Immature natural killer cell (primary cell): ENCODE measurements at regions not wholly inside any gene's neighbourhood (a gene's known extent, or its start where the extent isn't known, plus 50 kb on each side); places are given as distances from the start of the nearest gene placed in this dataset.
"Not testable (repeated sequence)": the region's sequence is repeated elsewhere in the genome, so short reads cannot be mapped to it uniquely, and the experiment has no call there.

Experiments
- DNase-seq, 3 donors: peaks; one replicate each; pipeline ENCODE4 v3.0.0; 2022; ENCODE audit warnings: mixed read lengths in 1 of 3
- H3K27ac Mint-ChIP-seq, 6 donors: one replicate each; pipeline ENCODE4 v1.8.0; 2020; ENCODE audit warnings: mixed read lengths in 6 of 6, mild to moderate bottlenecking in 5 of 6, inconsistent platforms in 4 of 6, moderate library complexity in 3 of 6
- H3K27me3 Mint-ChIP-seq, 3 donors: one replicate each; pipeline ENCODE4 v1.8.0; 2020 to 2021; ENCODE audit warnings: low read depth in 3 of 3, mild to moderate bottlenecking in 3 of 3, mixed read lengths in 3 of 3, moderate library complexity in 3 of 3, inconsistent platforms in 1 of 3
- H3K36me3 Mint-ChIP-seq, 3 donors: one replicate each; pipeline ENCODE4 v1.8.0; 2020; ENCODE audit warnings: mixed read lengths in 3 of 3, inconsistent platforms in 2 of 3, mild to moderate bottlenecking in 2 of 3
- H3K4me1 Mint-ChIP-seq, 2 donors: one replicate each; pipeline ENCODE4 v1.8.0; 2020; ENCODE audit warnings: inconsistent platforms in 2 of 2, mild to moderate bottlenecking in 2 of 2, mixed read lengths in 2 of 2, moderate library complexity in 1 of 2
- H3K4me3 Mint-ChIP-seq, 5 donors: one replicate each; pipeline ENCODE4 v1.8.0; 2020; ENCODE audit warnings: mild to moderate bottlenecking in 5 of 5, mixed read lengths in 5 of 5, inconsistent platforms in 3 of 5, moderate library complexity in 3 of 5
- H3K9me3 Mint-ChIP-seq, 6 donors: one replicate each; pipeline ENCODE4 v1.8.0; 2020; ENCODE audit warnings: mild to moderate bottlenecking in 6 of 6, mixed read lengths in 6 of 6, inconsistent platforms in 4 of 6, moderate library complexity in 3 of 6

DNA sequence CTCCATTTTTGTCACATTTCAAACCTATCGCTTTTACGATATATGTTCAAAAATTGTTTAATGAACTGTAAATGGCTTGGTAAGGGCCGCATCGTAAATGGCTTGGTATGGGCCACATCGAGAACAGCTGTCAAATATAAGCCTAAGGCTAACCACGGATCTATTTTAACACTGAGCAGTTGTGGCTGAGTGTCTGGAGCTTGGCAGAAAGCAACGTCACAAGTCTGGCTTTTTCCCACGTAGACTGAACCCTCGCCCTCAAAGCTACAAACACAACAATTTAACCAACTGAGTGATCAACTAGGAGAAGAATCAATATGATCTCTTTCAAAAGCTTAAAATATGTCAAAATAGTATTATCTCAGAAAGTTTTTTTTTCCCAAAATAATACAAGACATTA is 71.4 kb upstream of the PRSS16 start:
- peak overlapping the region; percentile 97 to 98 (median 98) for H3K4me3 Mint-ChIP-seq
- peak; percentile 49 to 51 (median 51) for DNase-seq
- H3K4me1 Mint-ChIP-seq = peaks cover 24 to 25% of the 10 kb centered on the region in 2 donors
- H3K27me3 Mint-ChIP-seq = peaks cover 26 to 40% (median 30%) of the 10 kb centered on the region in 3 donors
- H3K36me3 Mint-ChIP-seq = no peaks in the 10 kb centered on the region
- H3K27ac Mint-ChIP-seq = peak overlapping the region in 5 of 6 donors; percentile 45 to 99 (median 49)
- peaks cover 0 to 4% (median 0%) of the 10 kb centered on the region in 6 donors for H3K9me3 Mint-ChIP-seq

DNA sequence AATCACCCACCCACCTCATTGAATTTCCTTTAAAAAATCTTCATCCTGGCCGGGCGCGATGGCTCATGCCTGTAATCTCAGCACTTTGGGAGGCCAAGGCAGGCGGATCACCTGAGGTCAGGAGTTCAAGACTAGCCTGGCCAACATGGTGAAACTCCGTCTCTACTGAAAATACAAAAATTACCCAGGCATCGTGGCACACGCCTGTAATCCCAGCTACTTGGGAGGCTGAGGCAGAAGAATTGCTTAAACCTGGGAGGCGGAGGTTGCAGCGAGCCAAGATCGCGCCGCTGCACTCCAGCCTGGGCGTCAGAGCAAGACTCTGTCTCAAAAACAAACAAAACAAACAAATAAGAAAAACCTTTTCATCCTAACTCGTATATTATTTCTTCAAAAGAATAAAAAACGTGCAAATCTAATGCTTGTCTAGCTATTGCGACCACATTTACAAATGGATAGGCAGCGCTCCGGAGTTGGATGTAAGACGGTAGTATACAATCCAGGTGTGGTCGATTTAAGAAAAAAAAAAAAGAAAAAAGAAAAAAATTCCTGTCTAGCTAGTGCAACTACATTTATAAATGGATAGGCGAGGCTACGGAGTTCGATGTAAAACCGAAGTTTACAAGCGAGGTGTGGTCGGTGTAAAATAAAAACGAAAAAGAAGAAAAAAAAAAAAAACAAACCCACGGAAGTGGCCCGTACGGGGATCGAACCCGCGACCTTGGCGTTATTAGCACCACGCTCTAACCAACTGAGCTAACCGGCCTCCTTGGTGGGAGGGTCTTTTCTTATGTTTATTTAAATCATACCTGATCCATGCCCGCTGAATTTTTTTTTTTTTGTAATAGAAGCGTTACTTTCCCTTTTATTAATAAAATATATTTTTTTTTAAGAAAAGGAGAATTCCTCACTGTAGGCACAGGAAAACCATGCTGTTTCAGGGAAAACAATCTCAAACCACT is 70.7 kb upstream of the PRSS16 start:
- Mint-ChIP-seq H3K27ac (peak overlapping the region; percentile 86 to 99 (median 94)), H3K36me3 (no peaks in the 10 kb centered on the region), H3K27me3 (peaks cover 26 to 39% (median 30%) of the 10 kb centered on the region in 3 donors), H3K4me3 (peak overlapping the region; percentile 97 to 98 (median 98)), H3K4me1 (peaks cover 24 to 25% of the 10 kb centered on the region in 2 donors), H3K9me3 (peaks cover 0 to 4% (median 0%) of the 10 kb centered on the region in 6 donors)
- DNase-seq = peak; percentile 77 to 83 (median 81)

DNA sequence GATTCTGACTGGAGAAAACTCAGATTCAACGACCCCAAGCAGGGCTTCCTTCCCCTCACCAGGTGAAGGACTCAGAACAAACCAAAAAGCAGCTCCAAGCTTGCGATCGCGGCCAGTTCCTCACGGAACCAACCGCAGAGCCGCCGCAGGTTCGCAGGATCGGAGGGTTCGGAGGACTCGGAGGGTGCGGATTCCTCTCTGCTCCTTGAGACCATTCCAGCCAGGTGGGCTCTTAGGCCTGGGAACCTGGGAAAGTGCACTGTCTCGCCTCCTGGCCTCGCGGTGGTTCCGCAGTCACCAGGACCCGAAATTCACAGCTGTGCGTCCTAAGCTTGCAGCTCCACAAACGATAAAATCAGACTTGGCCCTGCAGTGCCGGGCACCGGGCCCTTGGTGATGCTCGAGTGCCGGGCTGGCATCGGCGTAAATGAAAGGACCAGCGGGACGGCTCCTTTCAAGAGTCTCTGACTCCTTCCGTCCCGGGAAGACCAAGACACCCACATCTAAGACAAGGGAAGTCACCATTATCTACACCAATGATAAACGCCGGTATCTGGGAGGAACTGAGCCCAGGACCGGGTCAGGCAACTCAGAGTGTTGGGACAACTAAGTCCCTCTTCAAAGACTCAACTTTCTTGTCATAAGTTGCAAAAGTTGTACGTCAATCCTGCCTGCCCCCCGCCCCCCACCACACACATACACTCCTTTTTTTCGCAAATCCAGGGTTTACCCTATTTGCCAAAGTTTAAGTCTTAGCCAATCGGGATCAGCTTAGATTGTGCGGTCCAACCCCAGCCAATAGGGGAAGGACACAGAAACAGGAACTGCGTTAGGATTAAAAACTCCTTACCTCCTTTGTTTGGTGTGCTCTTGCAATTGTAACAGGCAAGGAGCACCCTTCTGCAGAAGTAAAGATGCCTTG is 69.8 kb upstream of the PRSS16 start:
- Mint-ChIP-seq H3K9me3 (peaks cover 0 to 4% (median 0%) of the 10 kb centered on the region in 6 donors), H3K36me3 (no peaks in the 10 kb centered on the region), H3K27me3 (peaks cover 26 to 36% (median 30%) of the 10 kb centered on the region in 3 donors), H3K4me3 (peak overlapping the region; percentile 97 to 98 (median 98)), H3K4me1 (peaks cover 24 to 25% of the 10 kb centered on the region in 2 donors), H3K27ac (peak overlapping the region; percentile 86 to 99 (median 94))
- peak; percentile 73 to 77 (median 75) for DNase-seq

DNA sequence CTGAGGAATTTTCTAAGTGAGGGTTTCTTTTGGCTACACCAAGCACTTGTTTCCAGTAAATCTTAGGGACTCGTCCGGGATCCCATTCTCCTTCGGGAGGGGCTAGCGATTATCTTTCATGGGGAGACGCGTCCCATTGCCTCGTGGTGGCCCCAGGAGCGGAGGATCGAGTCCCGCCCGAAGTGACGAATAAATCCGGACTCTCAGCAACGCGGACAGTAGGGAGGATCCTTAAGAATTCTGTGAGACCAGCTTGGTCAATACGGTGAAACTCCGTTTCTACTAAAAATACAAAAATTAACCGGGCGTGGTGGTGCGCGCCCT is 69.1 kb upstream of the PRSS16 start:
- Mint-ChIP-seq H3K4me3 (peak overlapping the region; percentile 97 to 98 (median 98)), H3K4me1 (peaks cover 24 to 25% of the 10 kb centered on the region in 2 donors), H3K27me3 (peaks cover 26 to 34% (median 28%) of the 10 kb centered on the region in 3 donors), H3K36me3 (no peaks in the 10 kb centered on the region), H3K27ac (peak overlapping the region; percentile 86 to 99 (median 94)), H3K9me3 (peaks cover 0 to 4% (median 0%) of the 10 kb centered on the region in 6 donors)
- no peak for DNase-seq

DNA sequence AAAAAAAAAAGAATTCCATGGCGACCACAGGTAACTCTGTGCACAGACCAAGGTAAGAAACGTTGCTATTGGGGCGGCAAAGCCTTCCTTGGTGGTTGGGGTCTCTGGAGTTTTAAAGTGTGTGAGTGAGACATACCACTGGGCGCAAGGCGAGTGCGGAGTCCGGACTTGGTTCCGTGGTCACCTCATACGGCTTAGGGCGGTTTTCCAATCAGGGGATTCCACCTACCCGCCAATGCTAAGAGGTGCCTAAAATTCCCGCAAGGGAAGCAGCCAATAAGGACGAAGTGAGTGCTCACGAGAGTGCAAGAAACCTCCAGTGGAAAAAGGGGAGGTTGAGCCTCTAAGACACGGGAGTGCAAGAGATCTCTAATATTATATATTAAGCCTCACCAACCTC is 68.6 kb upstream of the PRSS16 start:
- peaks cover 24 to 25% of the 10 kb centered on the region in 2 donors for H3K4me1 Mint-ChIP-seq
- peaks cover 26 to 34% (median 28%) of the 10 kb centered on the region in 3 donors for H3K27me3 Mint-ChIP-seq
- peak overlapping the region; percentile 73 to 98 (median 98) for H3K4me3 Mint-ChIP-seq
- no peak for DNase-seq
- H3K9me3 Mint-ChIP-seq = peaks cover 0 to 4% (median 0%) of the 10 kb centered on the region in 6 donors
- H3K27ac Mint-ChIP-seq = peak overlapping the region in 1 of 6 donors; percentile 27
- H3K36me3 Mint-ChIP-seq = no peaks in the 10 kb centered on the region

DNA sequence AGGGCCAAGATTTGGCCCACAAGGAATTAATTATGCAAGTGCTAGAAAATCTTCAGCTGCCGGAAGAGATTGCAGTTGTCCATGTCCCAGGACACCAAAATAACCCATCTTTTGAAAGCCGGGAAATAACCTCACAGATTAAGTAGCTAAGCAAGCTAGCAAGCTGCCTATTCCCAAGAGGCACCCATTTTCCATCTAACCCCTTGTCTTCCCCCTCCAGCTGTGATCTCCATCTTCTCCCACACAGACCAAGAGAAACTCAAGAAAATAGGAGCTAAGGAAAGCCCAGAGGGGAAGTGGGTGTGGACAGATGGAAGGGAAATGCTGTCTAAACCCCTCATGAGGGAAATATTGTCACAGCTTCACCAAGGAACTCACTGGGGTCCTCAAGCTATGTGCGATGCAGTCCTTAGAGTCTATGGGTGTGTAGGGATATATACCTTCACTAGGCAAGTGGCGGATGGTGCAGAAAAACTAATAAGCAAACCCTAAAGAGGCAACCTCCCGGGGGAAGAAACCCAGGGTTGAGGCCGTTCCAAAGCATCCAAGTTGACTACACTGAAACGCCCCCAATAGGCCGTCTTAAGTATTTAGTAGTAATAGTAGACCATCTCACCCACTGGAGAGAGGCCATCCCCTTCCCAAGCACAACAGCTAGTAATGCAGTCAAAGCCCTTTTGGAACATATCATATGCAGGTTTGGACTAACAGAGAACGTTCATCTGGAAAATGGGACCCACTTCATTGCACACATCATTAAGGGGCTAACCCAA is 64.3 kb upstream of the PRSS16 start:
- Mint-ChIP-seq H3K27ac (no peak overlapping the region), H3K36me3 (no peaks in the 10 kb centered on the region), H3K4me1 (peaks cover 13 to 14% of the 10 kb centered on the region in 2 donors), H3K4me3 (no peak overlapping the region), H3K9me3 (peaks cover 0 to 2% (median 0%) of the 10 kb centered on the region in 6 donors), H3K27me3 (peaks cover 5 to 7% (median 5%) of the 10 kb centered on the region in 3 donors)
- DNase-seq = no peak

DNA sequence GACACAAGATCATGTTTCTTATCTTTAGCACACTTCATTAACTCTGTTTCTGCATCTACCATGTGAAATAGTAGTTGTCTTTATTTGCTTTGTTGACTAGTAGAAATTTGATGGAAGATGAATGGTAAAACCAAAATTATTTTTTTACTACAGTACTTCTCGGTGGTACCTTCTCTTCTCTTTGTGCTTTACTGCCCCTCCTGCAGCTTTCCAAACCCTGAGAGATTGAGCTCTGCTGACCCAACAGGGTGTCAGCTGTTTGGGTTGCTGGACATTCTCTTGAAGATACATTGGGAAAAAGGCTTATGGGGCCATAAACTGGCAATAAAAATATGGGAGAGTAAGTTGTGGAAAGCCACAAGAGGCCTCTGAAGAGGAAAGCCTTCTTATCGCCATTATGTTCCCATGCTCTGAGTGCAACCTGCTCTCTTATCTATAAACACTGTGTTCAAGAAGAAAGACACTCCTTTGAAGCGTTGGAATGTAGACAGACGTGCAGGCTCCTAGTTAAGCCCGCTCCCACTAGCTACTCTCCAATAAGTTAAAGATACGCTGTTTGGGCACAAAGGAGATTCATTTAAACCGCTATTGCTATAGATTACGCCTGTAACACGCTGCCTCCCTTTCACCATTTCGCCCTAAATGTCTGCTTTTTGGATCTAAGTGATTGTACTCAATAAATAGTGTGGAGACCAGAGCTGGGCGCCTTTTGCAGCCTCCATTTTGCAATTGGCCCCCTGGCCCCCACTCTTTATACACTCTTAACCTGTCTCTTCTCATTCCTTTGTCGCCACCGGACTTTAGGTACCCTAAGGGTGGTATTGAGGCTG is 60.1 kb upstream of the PRSS16 start:
- peak overlapping the region; percentile 76 to 92 (median 90) for H3K27ac Mint-ChIP-seq
- no peak for DNase-seq
- H3K9me3 Mint-ChIP-seq = no peaks in the 10 kb centered on the region
- peaks cover 0 to 5% (median 2%) of the 10 kb centered on the region in 3 donors for H3K27me3 Mint-ChIP-seq
- no peaks in the 10 kb centered on the region for H3K36me3 Mint-ChIP-seq
- peaks cover 13 to 20% of the 10 kb centered on the region in 2 donors for H3K4me1 Mint-ChIP-seq
- H3K4me3 Mint-ChIP-seq = peak overlapping the region; percentile 91 to 95 (median 92)

DNA sequence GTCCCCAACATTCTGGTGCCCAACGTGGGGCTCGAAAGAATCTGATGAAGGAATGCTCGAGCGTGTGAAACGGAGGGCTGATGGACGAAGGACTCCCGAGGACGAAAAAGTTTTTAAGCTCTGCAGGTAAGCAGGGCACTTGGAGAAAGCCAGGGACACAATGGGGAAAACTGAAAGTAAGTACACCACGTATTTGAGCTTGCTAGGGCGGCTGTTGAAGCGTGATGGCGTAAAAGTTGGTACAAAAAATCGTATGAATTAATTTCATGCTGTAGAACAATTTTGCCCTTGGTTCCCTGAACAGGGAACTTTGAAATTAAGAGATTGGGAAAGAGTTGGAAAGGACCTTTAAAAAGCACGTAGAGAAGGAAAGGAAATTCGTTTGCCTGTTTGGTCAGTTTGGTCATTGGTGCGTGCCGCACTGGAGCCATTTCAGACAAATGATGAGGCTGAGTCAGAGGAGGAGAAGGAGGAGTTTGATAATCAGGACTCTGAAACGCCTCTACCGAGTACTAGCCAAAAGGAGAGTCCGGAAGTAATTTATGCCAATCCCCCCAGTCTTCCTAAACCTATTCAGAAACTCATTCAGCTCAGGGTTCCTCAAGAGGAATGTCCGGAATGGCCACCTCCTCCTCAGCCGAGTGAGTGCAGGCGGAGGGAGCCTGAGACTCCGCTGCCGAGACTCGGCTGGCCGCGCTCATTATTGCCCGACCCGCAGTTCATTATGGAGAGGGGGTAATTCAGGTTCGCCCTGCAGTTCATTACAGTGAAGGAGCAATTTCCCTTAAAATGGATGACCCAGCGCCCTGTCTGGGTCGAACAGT is 59.2 kb upstream of the PRSS16 start:
- DNase-seq = peak in 1 of 3 donors; percentile 51
- Mint-ChIP-seq H3K4me1 (peaks cover 13 to 20% of the 10 kb centered on the region in 2 donors), H3K36me3 (no peaks in the 10 kb centered on the region), H3K4me3 (peak overlapping the region; percentile 91 to 95 (median 92)), H3K9me3 (no peaks in the 10 kb centered on the region), H3K27me3 (peaks cover 0 to 5% (median 2%) of the 10 kb centered on the region in 3 donors), H3K27ac (peak overlapping the region; percentile 76 to 92 (median 90))

DNA sequence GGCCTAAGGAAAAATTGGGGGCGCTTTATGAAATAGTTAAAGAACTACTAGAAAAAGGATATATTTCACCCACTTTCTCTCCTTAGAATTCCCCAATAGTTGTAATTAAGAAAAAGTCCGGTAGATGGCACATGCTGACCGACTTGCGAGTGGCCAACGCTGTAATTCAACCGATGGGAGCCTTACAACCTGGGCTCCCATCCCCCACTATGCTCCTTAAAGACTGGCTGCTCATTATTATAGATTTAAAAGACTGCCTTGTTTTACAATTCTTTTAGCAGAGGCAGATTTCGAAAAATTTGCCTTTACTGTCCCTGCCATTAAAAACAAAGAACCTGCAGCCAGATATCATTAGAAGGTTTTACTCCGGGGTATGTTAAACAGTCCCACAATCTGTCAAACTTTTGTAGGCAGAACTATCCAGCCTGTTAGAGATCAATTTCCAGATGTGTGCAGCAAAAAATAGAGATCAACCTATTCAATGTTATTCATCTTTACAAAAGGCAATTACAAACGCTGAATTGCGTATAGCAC is 58.5 kb upstream of the PRSS16 start:
- H3K4me1 Mint-ChIP-seq = peaks cover 13 to 20% of the 10 kb centered on the region in 2 donors
- peak; percentile 67 to 73 (median 73) for DNase-seq
- peaks cover 0 to 5% (median 2%) of the 10 kb centered on the region in 3 donors for H3K27me3 Mint-ChIP-seq
- no peaks in the 10 kb centered on the region for H3K36me3 Mint-ChIP-seq
- H3K4me3 Mint-ChIP-seq = peak overlapping the region; percentile 91 to 95 (median 92)
- H3K27ac Mint-ChIP-seq = peak overlapping the region; percentile 76 to 92 (median 90)
- no peaks in the 10 kb centered on the region for H3K9me3 Mint-ChIP-seq

DNA sequence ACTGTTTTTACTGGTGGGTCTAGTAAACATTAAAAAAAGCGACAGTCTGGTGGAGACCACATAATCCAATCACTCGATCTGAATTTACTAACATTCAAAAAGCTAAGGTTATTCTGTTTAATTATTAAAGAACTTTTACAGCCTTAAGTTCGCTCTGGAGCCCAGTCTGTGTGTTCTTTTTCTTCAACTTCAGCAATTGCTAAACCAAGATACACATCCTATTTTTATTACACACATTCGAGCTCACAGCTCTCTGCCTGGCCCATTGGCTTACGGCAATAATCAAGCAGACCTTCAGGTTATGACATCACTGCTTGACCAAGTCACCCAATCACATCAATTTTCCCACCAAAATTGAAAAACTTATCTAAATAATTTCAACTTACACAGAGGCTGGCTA is 57.4 kb upstream of the PRSS16 start:
- Mint-ChIP-seq H3K4me3 (no peak overlapping the region), H3K9me3 (no peaks in the 10 kb centered on the region), H3K27ac (no peak overlapping the region), H3K4me1 (peaks cover 13 to 20% of the 10 kb centered on the region in 2 donors), H3K27me3 (peaks cover 2 to 5% (median 2%) of the 10 kb centered on the region in 3 donors), H3K36me3 (no peaks in the 10 kb centered on the region)
- no peak for DNase-seq

DNA sequence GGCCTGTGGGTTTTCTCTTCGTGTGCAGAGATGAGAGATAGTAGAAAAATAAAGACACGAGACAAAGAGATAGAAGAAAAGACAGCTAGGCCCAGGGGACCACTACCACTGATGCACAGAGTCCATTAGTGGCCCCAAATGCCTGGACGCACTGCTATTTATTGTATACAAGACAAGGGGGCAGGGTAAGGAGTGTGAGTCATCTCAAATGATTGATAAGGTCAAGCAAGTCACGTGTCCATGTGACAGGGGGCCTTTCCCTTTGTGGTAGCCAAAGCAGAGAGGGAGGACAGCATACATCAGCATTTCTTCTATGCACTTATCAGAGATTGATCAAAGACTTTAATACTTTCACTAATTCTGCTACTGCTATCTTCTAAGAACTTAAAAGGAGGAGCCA is 53.0 kb upstream of the PRSS16 start:
- not testable (repeated sequence) for H3K27me3 Mint-ChIP-seq, DNase-seq, H3K27ac Mint-ChIP-seq, H3K4me3 Mint-ChIP-seq, H3K36me3 Mint-ChIP-seq, H3K9me3 Mint-ChIP-seq, H3K4me1 Mint-ChIP-seq
